ENCODE measurements at regions not wholly inside any gene's neighbourhood (a gene's known extent, or its start where the extent isn't known, plus 50 kb on each side); places are given as distances from the start of the nearest gene placed in this dataset.
"Not testable (repeated sequence)": the region's sequence is repeated elsewhere in the genome, so short reads cannot be mapped to it uniquely, and the experiment has no call there.

DNA sequence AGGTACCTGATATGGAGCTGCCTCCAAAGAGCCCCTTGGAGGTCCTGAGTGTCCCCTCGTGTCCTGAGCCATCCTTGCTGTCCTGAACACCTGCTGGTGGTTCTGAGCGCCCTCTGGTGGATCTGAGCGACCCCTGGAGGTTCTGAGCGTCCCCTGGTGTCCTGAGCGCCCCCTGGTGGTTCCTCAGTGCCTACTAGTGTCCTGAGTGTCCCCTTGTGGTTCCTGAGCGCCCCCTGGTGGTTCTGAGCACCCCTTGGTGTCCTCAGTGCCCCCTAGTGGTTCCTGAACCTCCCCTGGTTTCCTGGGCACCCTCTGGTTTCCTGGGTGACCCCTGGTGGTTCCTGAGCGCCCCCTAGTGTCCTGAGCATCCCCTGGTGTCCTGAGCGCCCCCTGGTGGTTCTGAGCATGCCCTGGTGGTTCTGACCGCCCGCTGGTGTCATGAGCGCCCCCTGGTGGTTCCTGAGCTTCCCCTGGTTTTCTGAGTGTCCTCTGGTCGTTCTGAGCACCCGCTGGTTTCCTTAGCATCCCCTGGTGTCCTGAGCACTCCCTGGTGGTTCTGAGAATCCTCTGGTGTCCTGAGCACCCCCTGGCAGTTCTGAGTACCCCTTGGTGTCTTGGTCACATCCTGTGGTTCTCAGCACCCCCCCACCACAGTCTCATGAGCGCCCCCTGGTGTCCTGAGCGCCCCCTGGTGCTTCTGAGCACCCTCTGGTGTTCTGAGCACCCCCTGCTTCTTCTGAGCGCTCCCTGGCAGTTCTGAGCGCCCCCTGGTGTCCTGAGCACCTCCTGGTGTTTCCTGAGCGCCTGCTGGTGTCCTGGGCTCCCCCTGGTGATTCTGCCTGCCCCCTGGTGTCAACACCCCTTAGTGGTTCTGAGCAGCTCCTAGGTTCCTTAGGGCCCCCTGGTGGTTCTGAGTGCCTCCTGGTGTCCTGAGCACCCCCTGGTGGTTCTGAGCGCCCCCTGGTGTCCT is 93.0 kb downstream of the OR4M2 start:
- not testable (repeated sequence) for TF ChIP-seq CTCF (IDR thresholded peaks at IDR 0.05; ENCODE audit: low read depth, low read length); POLR2A (IDR thresholded peaks at IDR 0.05; ENCODE audit: extremely low read depth, insufficient read length); MAX (IDR thresholded peaks at IDR 0.05; ENCODE audit: low read depth, low read length); MYC (IDR thresholded peaks at IDR 0.05; ENCODE audit: low read depth, low read length)
